H1 (cell line): ENCODE measurements at regions not wholly inside any gene's neighbourhood (a gene's known extent, or its start where the extent isn't known, plus 50 kb on each side); places are given as distances from the start of the nearest gene placed in this dataset.

Source experiments
- CTCF ChIA-PET: fragments of 300-600 bp; sonication (Branson Sonifier 250); formaldehyde crosslinking; loops from one replicate; lab custom pipeline; 2021; ENCODE audit not compliant: partially characterized antibody; lab: Charles Lee
- POLR2A ChIA-PET: fragments of 300-600 bp; sonication (Branson Sonifier 250); formaldehyde crosslinking; loops from one replicate; lab custom pipeline; 2021; ENCODE audit warnings: inconsistent platforms; ENCODE audit not compliant: partially characterized antibody; lab: Charles Lee
- DNase-seq, 2 experiments: peaks; one replicate each; pipeline versions ENCODE4 v3.0.0 to v3.0.0-alpha.2; 2010 to 2022; ENCODE audit warnings: low spot score in 2 of 2, low read depth in 1 of 2, mixed read lengths in 1 of 2
- FAIRE-seq: peaks from 2 replicates; lab custom pipeline; 2011; peaks lifted over from hg19 to GRCh38; lab: Jason Lieb, UNC
- H2AFZ ChIP-seq: 2 replicates; pipeline ENCODE4 v1.8.1; 2012; ENCODE audit warnings: low read length, inconsistent platforms
- H2AK5ac ChIP-seq: 2 replicates; pipeline ENCODE4 v1.6.1; 2013; ENCODE audit warnings: low read depth, low read length
- H2BK120ac ChIP-seq: replicated peaks from 2 replicates; pipeline ENCODE3; 2013; ENCODE audit warnings: low read depth, low read length, inconsistent platforms
- H2BK12ac ChIP-seq: 2 replicates; pipeline ENCODE4 v1.6.1; 2013; ENCODE audit warnings: low read depth, low read length
- H2BK15ac ChIP-seq: 2 replicates; pipeline ENCODE4 v1.6.1; 2013; ENCODE audit warnings: low read length
- H2BK20ac ChIP-seq: 2 replicates; pipeline ENCODE4 v1.6.1; 2013; ENCODE audit warnings: low read length
- H2BK5ac ChIP-seq: 2 replicates; pipeline ENCODE4 v1.6.1; 2013; ENCODE audit warnings: low read depth, low read length
- H3K14ac ChIP-seq: 2 replicates; pipeline ENCODE4 v1.6.1; 2013; ENCODE audit warnings: inconsistent platforms; ENCODE audit not compliant: insufficient read length
- H3K18ac ChIP-seq: 2 replicates; pipeline ENCODE4 v1.6.1; 2013; ENCODE audit warnings: low read length; ENCODE audit errors: extremely low read depth
- H3K23ac ChIP-seq: 2 replicates; pipeline ENCODE4 v1.6.1; 2013; ENCODE audit warnings: inconsistent platforms; ENCODE audit not compliant: insufficient read length
- H3K23me2 ChIP-seq: 2 replicates; pipeline ENCODE4 v1.6.1; 2013; ENCODE audit warnings: low read depth, low read length
- H3K27ac ChIP-seq: 2 replicates; pipeline ENCODE4 v1.6.1; 2011; ENCODE audit warnings: low read depth, low read length, inconsistent platforms
- H3K27me3 ChIP-seq, 4 experiments: replicated peaks in 1 of 4; 1 replicate in 1 of 4; 2 replicates in 3 of 4; pipeline versions ENCODE4 v1.6.1 to v1.8.1; 2011 to 2013; ENCODE audit warnings: low read length in 3 of 4, mild to moderate bottlenecking in 3 of 4, inconsistent platforms in 2 of 4, mixed read lengths in 2 of 4, moderate library complexity in 1 of 4; ENCODE audit not compliant: control insufficient read depth in 3 of 4, insufficient read depth in 3 of 4; ENCODE audit errors: extremely low read depth in 1 of 4
- H3K36me3 ChIP-seq, 4 experiments: 2 replicates each; pipeline versions ENCODE4 v1.6.1 to v1.8.1; 2011 to 2013; ENCODE audit warnings: mild to moderate bottlenecking in 4 of 4, low read length in 3 of 4, moderate library complexity in 2 of 4, control low read depth in 1 of 4, inconsistent platforms in 1 of 4; ENCODE audit not compliant: insufficient read depth in 4 of 4, control insufficient read depth in 2 of 4
- H3K4ac ChIP-seq: replicated peaks from 2 replicates; pipeline ENCODE3; 2013; ENCODE audit warnings: low read length, low read depth, mixed read lengths, inconsistent platforms; ENCODE audit not compliant: insufficient read length
- H3K4me1 ChIP-seq, 4 experiments: replicated peaks in 1 of 4; 1 replicate in 1 of 4; 2 replicates in 3 of 4; pipeline versions ENCODE4 v1.6.1 to v1.8.1; 2011 to 2013; ENCODE audit warnings: low read length in 3 of 4, inconsistent platforms in 2 of 4, mixed read lengths in 1 of 4; ENCODE audit not compliant: insufficient read depth in 4 of 4, control insufficient read depth in 3 of 4
- H3K4me2 ChIP-seq, 2 experiments: 2 replicates each; pipeline versions ENCODE4 v1.6.1 to v1.8.1; 2011 to 2013; ENCODE audit warnings: low read depth in 2 of 2, low read length in 2 of 2, control low read depth in 1 of 2, inconsistent platforms in 1 of 2, mild to moderate bottlenecking in 1 of 2; ENCODE audit not compliant: insufficient read depth in 1 of 2
- H3K4me3 ChIP-seq, 4 experiments: fragments of 200-600, 300-600 bp in 1 of 4; sonication (generic), shearing (Covaris generic), sonication (Bioruptor Twin) in 1 of 4; 2 replicates each; pipeline versions ENCODE4 v1.5.1 to v1.8.1; 2011 to 2016; ENCODE audit warnings: low read length in 4 of 4, low read depth in 3 of 4, control low read depth in 2 of 4, inconsistent platforms in 2 of 4, mild to moderate bottlenecking in 2 of 4, mixed read lengths in 1 of 4, moderate library complexity in 1 of 4; ENCODE audit not compliant: insufficient read depth in 2 of 4; ENCODE audit errors: extremely low read depth in 1 of 4
- H3K56ac ChIP-seq: replicated peaks from 2 replicates; pipeline ENCODE3; 2013; ENCODE audit warnings: low read depth, mild to moderate bottlenecking, mixed read lengths, low read length, inconsistent platforms; ENCODE audit not compliant: insufficient read length
- H3K79me1 ChIP-seq: 2 replicates; pipeline ENCODE4 v1.6.1; 2013; ENCODE audit warnings: low read depth, low read length, control low read depth
- H3K79me2 ChIP-seq, 2 experiments: 2 replicates each; pipeline versions ENCODE4 v1.6.1 to v1.8.1; 2012 to 2013; ENCODE audit warnings: low read length in 2 of 2, mild to moderate bottlenecking in 2 of 2, inconsistent platforms in 1 of 2; ENCODE audit not compliant: insufficient read depth in 2 of 2, control insufficient read depth in 1 of 2
- H3K9ac ChIP-seq, 4 experiments: replicated peaks in 1 of 4; 1 replicate in 1 of 4; 2 replicates in 3 of 4; pipeline versions ENCODE4 v1.6.1 to v1.8.1; 2011 to 2013; ENCODE audit warnings: low read depth in 3 of 4, low read length in 3 of 4, control low read depth in 2 of 4, mild to moderate bottlenecking in 2 of 4, moderate library complexity in 2 of 4, inconsistent platforms in 1 of 4; ENCODE audit errors: extremely low read depth in 1 of 4
- H3K9me3 ChIP-seq, 2 experiments: 2 replicates each; pipeline versions ENCODE4 v1.6.1 to v1.8.1; 2012 to 2013; ENCODE audit warnings: mild to moderate bottlenecking in 2 of 2, moderate library complexity in 2 of 2, control low read depth in 1 of 2, inconsistent platforms in 1 of 2, low read depth in 1 of 2, low read length in 1 of 2, mixed read lengths in 1 of 2; ENCODE audit not compliant: insufficient read depth in 2 of 2
- H4K20me1 ChIP-seq, 2 experiments: replicated peaks in 1 of 2; 2 replicates each; pipeline versions ENCODE3 to v1.8.1; 2011 to 2013; ENCODE audit warnings: inconsistent platforms in 2 of 2, low read length in 2 of 2, mild to moderate bottlenecking in 1 of 2; ENCODE audit not compliant: insufficient read depth in 2 of 2, control insufficient read depth in 1 of 2
- H4K5ac ChIP-seq: 2 replicates; pipeline ENCODE4 v1.6.1; 2013; ENCODE audit warnings: low read length, low read depth, mixed read lengths, inconsistent platforms; ENCODE audit not compliant: insufficient read length
- H4K8ac ChIP-seq: 2 replicates; pipeline ENCODE4 v1.8.0; 2013; ENCODE audit warnings: mild to moderate bottlenecking, moderate library complexity, low read length, inconsistent platforms; ENCODE audit not compliant: insufficient read depth; ENCODE audit errors: extremely low read depth
- H4K91ac ChIP-seq: replicated peaks from 2 replicates; pipeline ENCODE3; 2013; ENCODE audit warnings: low read length, mixed read lengths, inconsistent platforms; ENCODE audit not compliant: insufficient read length
- EZH2 ChIP-seq: fragments of 200-600 bp; sonication (generic); IDR thresholded peaks from 2 replicates; pipeline ENCODE4 v1.7.1; 2012; ENCODE audit warnings: low read depth, mild to moderate bottlenecking, moderate library complexity, low read length, inconsistent platforms; ENCODE audit not compliant: severe bottlenecking
- GTF2F1 ChIP-seq: IDR thresholded peaks from 2 replicates; pipeline ENCODE4 v1.6.1; 2012; ENCODE audit warnings: low read depth, low read length, improper control_type of control experiment, borderline replicate concordance
- KDM4A ChIP-seq: IDR thresholded peaks from one replicate; pipeline ENCODE4 v1.7.1; 2012; ENCODE audit warnings: low read depth, mild to moderate bottlenecking, moderate library complexity, low read length, inconsistent platforms; ENCODE audit not compliant: severe bottlenecking
- POU5F1 ChIP-seq: IDR thresholded peaks from 2 replicates; pipeline ENCODE4 v1.6.1; 2011; ENCODE audit warnings: low read depth, mild to moderate bottlenecking, low read length, moderate library complexity
- SAP30 ChIP-seq: fragments of 300-600 bp; sonication (generic); IDR thresholded peaks from 2 replicates; pipeline ENCODE4 v1.7.1; 2012; ENCODE audit warnings: low read length, moderate library complexity, mild to moderate bottlenecking, inconsistent platforms; ENCODE audit not compliant: insufficient read depth, insufficient replicate concordance
- SIN3A ChIP-seq, 2 experiments: IDR thresholded peaks in 1 of 2; conservative IDR thresholded peaks in 1 of 2; 2 replicates each; pipeline ENCODE4 v1.6.1; 2011 to 2012; ENCODE audit warnings: low read length in 2 of 2, improper control_type of control experiment in 1 of 2, low read depth in 1 of 2, mild to moderate bottlenecking in 1 of 2
- SIRT6 ChIP-seq: IDR thresholded peaks from one replicate; pipeline ENCODE4 v1.7.1; 2012; ENCODE audit warnings: low read length, inconsistent platforms
- SP1 ChIP-seq: IDR thresholded peaks from 2 replicates; pipeline ENCODE4 v1.6.1; 2011; ENCODE audit warnings: low read depth, low read length
- SRF ChIP-seq: IDR thresholded peaks from 2 replicates; pipeline ENCODE4 v1.6.1; 2011; ENCODE audit warnings: mild to moderate bottlenecking, low read depth, low read length, moderate library complexity
- TCF12 ChIP-seq: IDR thresholded peaks from 2 replicates; pipeline ENCODE4 v1.6.1; 2011; ENCODE audit warnings: low read depth, mild to moderate bottlenecking, low read length
- WGBS, 2 experiments: shearing (Covaris generic) in 1 of 2; methylation state at CpG; one replicate each; pipeline versions ENCODE4 v1.1.6 to v1.1.7; 2013 to 2015; ENCODE audit warnings: low lambda C conversion rate in 2 of 2, mixed read lengths in 2 of 2, inconsistent platforms in 1 of 2, low coverage in 1 of 2, missing lambda C conversion rate in 1 of 2; ENCODE audit not compliant: insufficient replicate concordance in 2 of 2, insufficient coverage in 1 of 2, insufficient read length in 1 of 2; ENCODE audit errors: extremely low coverage in 1 of 2, missing lambda C conversion rate in 1 of 2; 5-methylcytosine and 5-hydroxymethylcytosine counted together
- TF ChIP-seq, protein P1 (sequence below), 3 experiments: IDR thresholded peaks; 1 replicate in 2 of 3; 2 replicates in 1 of 3; pipeline versions ENCODE4 v1.5.1 to v1.6.1; 2011; ENCODE audit warnings: low read length in 3 of 3, mild to moderate bottlenecking in 3 of 3, inconsistent platforms in 2 of 3, low read depth in 1 of 3, moderate library complexity in 1 of 3; ENCODE audit not compliant: insufficient read depth in 1 of 3; ENCODE audit errors: control extremely low read depth in 1 of 3

DNA sequence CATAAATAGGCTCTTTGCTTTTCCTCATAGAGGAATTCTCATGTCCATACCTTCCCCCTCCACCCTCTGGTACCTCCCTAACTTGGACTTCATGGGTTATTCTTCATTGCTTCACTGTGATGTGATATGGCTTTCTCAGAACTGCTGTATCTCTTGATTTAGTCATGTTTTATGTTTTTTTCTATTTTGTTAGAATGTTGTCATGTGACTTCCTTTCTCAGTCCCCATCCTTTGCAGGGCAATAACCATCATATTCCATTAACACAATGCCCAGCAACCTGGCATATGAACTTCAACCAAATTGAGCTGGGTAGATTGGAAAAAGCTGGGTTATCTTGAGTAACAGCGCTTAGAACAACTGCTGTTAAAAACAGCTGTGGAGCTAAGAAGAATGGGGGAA, 190.9 kb upstream of the PRSS16 start:
- no peak overlapping the region for H3K4me3 ChIP-seq
- FAIRE-seq (no peak), DNase-seq (no peak)
- H3K4me2 ChIP-seq = no peak overlapping the region
- H3K79me2 ChIP-seq = no peaks in the 10 kb centered on the region
- no peaks in the 10 kb centered on the region for H3K9me3 ChIP-seq
- no peaks in the 10 kb centered on the region for H3K27me3 ChIP-seq
- POLR2A ChIA-PET = no interaction called here
- H2BK20ac ChIP-seq = no peak overlapping the region
- H4K8ac ChIP-seq = no peak overlapping the region
- 100% methylated on average over 1 of the region's 1 CpG; no CpG with 5 or more reads in 1 of the 2 experiments for WGBS, 2 experiments
- H3K79me1 ChIP-seq = no peaks in the 10 kb centered on the region
- no peaks in the 10 kb centered on the region for H4K20me1 ChIP-seq
- H3K23me2 ChIP-seq = no peaks in the 10 kb centered on the region
- H2BK12ac ChIP-seq = no peak overlapping the region
- H3K14ac ChIP-seq = no peak overlapping the region
- H2BK5ac ChIP-seq = no peak overlapping the region
- H4K91ac ChIP-seq = no peak overlapping the region
- no peak overlapping the region for H3K4ac ChIP-seq
- H3K27ac ChIP-seq = no peak overlapping the region
- TF ChIP-seq SAP30 = no peak
- TF ChIP-seq TCF12 = no peak
- no peak for TF ChIP-seq SP1
- TF ChIP-seq SIN3A (conservative IDR thresholded peaks at IDR 0.05 in 1 of 2, IDR thresholded peaks at IDR 0.05 in 1 of 2; ENCODE audit: low read depth in 1 of 2, low read length in 2 of 2) = no peak
- no peak for TF ChIP-seq GTF2F1
- no peak for TF ChIP-seq KDM4A
- TF ChIP-seq, protein P1, sequence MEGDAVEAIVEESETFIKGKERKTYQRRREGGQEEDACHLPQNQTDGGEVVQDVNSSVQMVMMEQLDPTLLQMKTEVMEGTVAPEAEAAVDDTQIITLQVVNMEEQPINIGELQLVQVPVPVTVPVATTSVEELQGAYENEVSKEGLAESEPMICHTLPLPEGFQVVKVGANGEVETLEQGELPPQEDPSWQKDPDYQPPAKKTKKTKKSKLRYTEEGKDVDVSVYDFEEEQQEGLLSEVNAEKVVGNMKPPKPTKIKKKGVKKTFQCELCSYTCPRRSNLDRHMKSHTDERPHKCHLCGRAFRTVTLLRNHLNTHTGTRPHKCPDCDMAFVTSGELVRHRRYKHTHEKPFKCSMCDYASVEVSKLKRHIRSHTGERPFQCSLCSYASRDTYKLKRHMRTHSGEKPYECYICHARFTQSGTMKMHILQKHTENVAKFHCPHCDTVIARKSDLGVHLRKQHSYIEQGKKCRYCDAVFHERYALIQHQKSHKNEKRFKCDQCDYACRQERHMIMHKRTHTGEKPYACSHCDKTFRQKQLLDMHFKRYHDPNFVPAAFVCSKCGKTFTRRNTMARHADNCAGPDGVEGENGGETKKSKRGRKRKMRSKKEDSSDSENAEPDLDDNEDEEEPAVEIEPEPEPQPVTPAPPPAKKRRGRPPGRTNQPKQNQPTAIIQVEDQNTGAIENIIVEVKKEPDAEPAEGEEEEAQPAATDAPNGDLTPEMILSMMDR (IDR thresholded peaks at IDR 0.05; ENCODE audit: control extremely low read depth in 1 of 3, insufficient read depth in 1 of 3, low read depth in 1 of 3, low read length in 3 of 3) = no peak
- TF ChIP-seq SIRT6 = no peak
- TF ChIP-seq POU5F1 = no peak
- TF ChIP-seq SRF = no peak
- no peak for TF ChIP-seq EZH2
- no peak overlapping the region for H2AFZ ChIP-seq
- H3K9ac ChIP-seq = no peak overlapping the region
- H2BK120ac ChIP-seq = no peak overlapping the region
- H2BK15ac ChIP-seq = no peak overlapping the region
- no peak overlapping the region for H2AK5ac ChIP-seq
- CTCF ChIA-PET = no interaction called here
- no peak overlapping the region for H3K18ac ChIP-seq
- H3K23ac ChIP-seq = no peak overlapping the region
- H3K4me1 ChIP-seq = peaks cover 0 to 3% (median 0%) of the 10 kb centered on the region in 4 experiments; a peak in 1 of 7 replicates
- no peak overlapping the region for H3K56ac ChIP-seq
- no peaks in the 10 kb centered on the region for H3K36me3 ChIP-seq
- no peak overlapping the region for H4K5ac ChIP-seq
